ENCODE measurements at regions not wholly inside any gene's neighbourhood (a gene's known extent, or its start where the extent isn't known, plus 50 kb on each side); places are given as distances from the start of the nearest gene placed in this dataset.

GRCh38 chr17:77879896-77880280, 78.6 kb upstream of the TNRC6C start:
- TF ChIP-seq POLR2A (IDR thresholded peaks at IDR 0.05) (no peak), EP300 (IDR thresholded peaks at IDR 0.05; ENCODE audit: low read depth) (no peak), CTCF (IDR thresholded peaks at IDR 0.05) (no peak)

Measured in transverse colon (tissue), 3 donors.